Breast epithelium (tissue), 3 donors: ENCODE measurements at regions not wholly inside any gene's neighbourhood (a gene's known extent, or its start where the extent isn't known, plus 50 kb on each side); places are given as distances from the start of the nearest gene placed in this dataset.

ENCODE experiments used
- CTCF ChIP-seq, 3 donors: fragments of 450-650 bp; IDR thresholded peaks; one replicate each; pipeline ENCODE4 v1.5.1; 2016 to 2017; ENCODE audit warnings: antibody characterized with exemption in 3 of 3, mild to moderate bottlenecking in 3 of 3, moderate library complexity in 3 of 3
- POLR2A ChIP-seq: fragments of 450-650 bp; IDR thresholded peaks from one replicate; pipeline ENCODE4 v1.6.1; 2016; ENCODE audit warnings: antibody characterized with exemption, mild to moderate bottlenecking, moderate library complexity
- POLR2AphosphoS5 ChIP-seq, 3 donors: sonication (generic); formaldehyde crosslinking; IDR thresholded peaks; one replicate each; pipeline ENCODE4 v1.6.1; 2017; ENCODE audit warnings: antibody characterized with exemption in 3 of 3

- TF ChIP-seq POLR2AphosphoS5 (IDR thresholded peaks at IDR 0.05) (no peak), CTCF (IDR thresholded peaks at IDR 0.05) (no peak), POLR2A (no peak)
These were observed 381.8 kb downstream of the MLLT3 start for GRCh38 chr9:20240498-20240897.
